Keratinocyte (primary cell): ENCODE measurements at regions not wholly inside any gene's neighbourhood (a gene's known extent, or its start where the extent isn't known, plus 50 kb on each side); places are given as distances from the start of the nearest gene placed in this dataset.
"Not testable (repeated sequence)": the region's sequence is repeated elsewhere in the genome, so short reads cannot be mapped to it uniquely, and the experiment has no call there.

Experiments used
- EZH2 ChIP-seq: IDR thresholded peaks from one replicate; pipeline ENCODE4 v1.6.1; 2012; ENCODE audit warnings: inconsistent platforms, mild to moderate bottlenecking, low read length, moderate library complexity
- TF ChIP-seq, protein P1 (sequence below), 3 experiments: IDR thresholded peaks in 1 of 3; conservative IDR thresholded peaks in 1 of 3; optimal IDR thresholded peaks in 1 of 3; 2 replicates in 2 of 3; 3 replicates in 1 of 3; pipeline versions ENCODE3 to v1.5.1; 2011; ENCODE audit warnings: low read length in 3 of 3, mild to moderate bottlenecking in 3 of 3, moderate library complexity in 2 of 3, control low read depth in 1 of 3, inconsistent platforms in 1 of 3; ENCODE audit not compliant: insufficient read depth in 2 of 3; ENCODE audit errors: extremely low read depth in 1 of 3

DNA sequence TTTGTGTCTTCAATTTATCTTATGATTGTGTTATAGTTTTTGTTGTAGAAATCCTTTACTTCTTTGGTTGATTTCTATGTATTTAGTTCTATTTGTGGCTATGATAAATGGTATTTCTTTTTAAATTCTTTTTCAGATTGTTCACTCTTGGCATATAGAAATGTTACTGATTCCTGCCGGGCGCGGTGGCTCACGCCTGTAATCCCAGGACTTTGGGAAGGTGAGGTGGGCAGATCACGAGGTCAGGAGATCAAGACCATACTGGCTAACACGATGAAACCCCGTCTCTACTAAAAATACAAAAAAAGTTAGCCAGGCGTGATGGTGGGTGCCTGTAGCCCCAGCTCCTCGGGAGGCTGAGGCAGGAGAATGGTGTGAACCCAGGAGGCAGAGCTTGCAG is 158.6 kb upstream of the TPTE start:
- TF ChIP-seq, protein P1, sequence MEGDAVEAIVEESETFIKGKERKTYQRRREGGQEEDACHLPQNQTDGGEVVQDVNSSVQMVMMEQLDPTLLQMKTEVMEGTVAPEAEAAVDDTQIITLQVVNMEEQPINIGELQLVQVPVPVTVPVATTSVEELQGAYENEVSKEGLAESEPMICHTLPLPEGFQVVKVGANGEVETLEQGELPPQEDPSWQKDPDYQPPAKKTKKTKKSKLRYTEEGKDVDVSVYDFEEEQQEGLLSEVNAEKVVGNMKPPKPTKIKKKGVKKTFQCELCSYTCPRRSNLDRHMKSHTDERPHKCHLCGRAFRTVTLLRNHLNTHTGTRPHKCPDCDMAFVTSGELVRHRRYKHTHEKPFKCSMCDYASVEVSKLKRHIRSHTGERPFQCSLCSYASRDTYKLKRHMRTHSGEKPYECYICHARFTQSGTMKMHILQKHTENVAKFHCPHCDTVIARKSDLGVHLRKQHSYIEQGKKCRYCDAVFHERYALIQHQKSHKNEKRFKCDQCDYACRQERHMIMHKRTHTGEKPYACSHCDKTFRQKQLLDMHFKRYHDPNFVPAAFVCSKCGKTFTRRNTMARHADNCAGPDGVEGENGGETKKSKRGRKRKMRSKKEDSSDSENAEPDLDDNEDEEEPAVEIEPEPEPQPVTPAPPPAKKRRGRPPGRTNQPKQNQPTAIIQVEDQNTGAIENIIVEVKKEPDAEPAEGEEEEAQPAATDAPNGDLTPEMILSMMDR (optimal IDR thresholded peaks at IDR 0.05 in 1 of 3, IDR thresholded peaks at IDR 0.05 in 1 of 3, conservative IDR thresholded peaks at IDR 0.05 in 1 of 3; ENCODE audit: extremely low read depth in 1 of 3, insufficient read depth in 2 of 3, low read length in 3 of 3) = not testable (repeated sequence)
- not testable (repeated sequence) for TF ChIP-seq EZH2
